H1 (cell line): ENCODE measurements at regions not wholly inside any gene's neighbourhood (a gene's known extent, or its start where the extent isn't known, plus 50 kb on each side); places are given as distances from the start of the nearest gene placed in this dataset.

Experiments used
- CTCF ChIA-PET: fragments of 300-600 bp; sonication (Branson Sonifier 250); formaldehyde crosslinking; loops from one replicate; lab custom pipeline; 2021; ENCODE audit not compliant: partially characterized antibody; lab: Charles Lee
- POLR2A ChIA-PET: fragments of 300-600 bp; sonication (Branson Sonifier 250); formaldehyde crosslinking; loops from one replicate; lab custom pipeline; 2021; ENCODE audit warnings: inconsistent platforms; ENCODE audit not compliant: partially characterized antibody; lab: Charles Lee
- DNase-seq, 2 experiments: peaks; one replicate each; pipeline versions ENCODE4 v3.0.0 to v3.0.0-alpha.2; 2010 to 2022; ENCODE audit warnings: low spot score in 2 of 2, low read depth in 1 of 2, mixed read lengths in 1 of 2
- FAIRE-seq: peaks from 2 replicates; lab custom pipeline; 2011; peaks lifted over from hg19 to GRCh38; lab: Jason Lieb, UNC
- H2AFZ ChIP-seq: 2 replicates; pipeline ENCODE4 v1.8.1; 2012; ENCODE audit warnings: low read length, inconsistent platforms
- H2AK5ac ChIP-seq: 2 replicates; pipeline ENCODE4 v1.6.1; 2013; ENCODE audit warnings: low read depth, low read length
- H2BK120ac ChIP-seq: replicated peaks from 2 replicates; pipeline ENCODE3; 2013; ENCODE audit warnings: low read depth, low read length, inconsistent platforms
- H2BK12ac ChIP-seq: 2 replicates; pipeline ENCODE4 v1.6.1; 2013; ENCODE audit warnings: low read depth, low read length
- H2BK15ac ChIP-seq: 2 replicates; pipeline ENCODE4 v1.6.1; 2013; ENCODE audit warnings: low read length
- H2BK20ac ChIP-seq: 2 replicates; pipeline ENCODE4 v1.6.1; 2013; ENCODE audit warnings: low read length
- H2BK5ac ChIP-seq: 2 replicates; pipeline ENCODE4 v1.6.1; 2013; ENCODE audit warnings: low read depth, low read length
- H3K14ac ChIP-seq: 2 replicates; pipeline ENCODE4 v1.6.1; 2013; ENCODE audit warnings: inconsistent platforms; ENCODE audit not compliant: insufficient read length
- H3K18ac ChIP-seq: 2 replicates; pipeline ENCODE4 v1.6.1; 2013; ENCODE audit warnings: low read length; ENCODE audit errors: extremely low read depth
- H3K23ac ChIP-seq: 2 replicates; pipeline ENCODE4 v1.6.1; 2013; ENCODE audit warnings: inconsistent platforms; ENCODE audit not compliant: insufficient read length
- H3K23me2 ChIP-seq: 2 replicates; pipeline ENCODE4 v1.6.1; 2013; ENCODE audit warnings: low read depth, low read length
- H3K27ac ChIP-seq: 2 replicates; pipeline ENCODE4 v1.6.1; 2011; ENCODE audit warnings: low read depth, low read length, inconsistent platforms
- H3K27me3 ChIP-seq, 4 experiments: replicated peaks in 1 of 4; 1 replicate in 1 of 4; 2 replicates in 3 of 4; pipeline versions ENCODE4 v1.6.1 to v1.8.1; 2011 to 2013; ENCODE audit warnings: low read length in 3 of 4, mild to moderate bottlenecking in 3 of 4, inconsistent platforms in 2 of 4, mixed read lengths in 2 of 4, moderate library complexity in 1 of 4; ENCODE audit not compliant: control insufficient read depth in 3 of 4, insufficient read depth in 3 of 4; ENCODE audit errors: extremely low read depth in 1 of 4
- H3K36me3 ChIP-seq, 4 experiments: 2 replicates each; pipeline versions ENCODE4 v1.6.1 to v1.8.1; 2011 to 2013; ENCODE audit warnings: mild to moderate bottlenecking in 4 of 4, low read length in 3 of 4, moderate library complexity in 2 of 4, control low read depth in 1 of 4, inconsistent platforms in 1 of 4; ENCODE audit not compliant: insufficient read depth in 4 of 4, control insufficient read depth in 2 of 4
- H3K4ac ChIP-seq: replicated peaks from 2 replicates; pipeline ENCODE3; 2013; ENCODE audit warnings: low read length, low read depth, mixed read lengths, inconsistent platforms; ENCODE audit not compliant: insufficient read length
- H3K4me1 ChIP-seq, 4 experiments: replicated peaks in 1 of 4; 1 replicate in 1 of 4; 2 replicates in 3 of 4; pipeline versions ENCODE4 v1.6.1 to v1.8.1; 2011 to 2013; ENCODE audit warnings: low read length in 3 of 4, inconsistent platforms in 2 of 4, mixed read lengths in 1 of 4; ENCODE audit not compliant: insufficient read depth in 4 of 4, control insufficient read depth in 3 of 4
- H3K4me2 ChIP-seq, 2 experiments: 2 replicates each; pipeline versions ENCODE4 v1.6.1 to v1.8.1; 2011 to 2013; ENCODE audit warnings: low read depth in 2 of 2, low read length in 2 of 2, control low read depth in 1 of 2, inconsistent platforms in 1 of 2, mild to moderate bottlenecking in 1 of 2; ENCODE audit not compliant: insufficient read depth in 1 of 2
- H3K4me3 ChIP-seq, 4 experiments: fragments of 200-600, 300-600 bp in 1 of 4; sonication (generic), shearing (Covaris generic), sonication (Bioruptor Twin) in 1 of 4; 2 replicates each; pipeline versions ENCODE4 v1.5.1 to v1.8.1; 2011 to 2016; ENCODE audit warnings: low read length in 4 of 4, low read depth in 3 of 4, control low read depth in 2 of 4, inconsistent platforms in 2 of 4, mild to moderate bottlenecking in 2 of 4, mixed read lengths in 1 of 4, moderate library complexity in 1 of 4; ENCODE audit not compliant: insufficient read depth in 2 of 4; ENCODE audit errors: extremely low read depth in 1 of 4
- H3K56ac ChIP-seq: replicated peaks from 2 replicates; pipeline ENCODE3; 2013; ENCODE audit warnings: low read depth, mild to moderate bottlenecking, mixed read lengths, low read length, inconsistent platforms; ENCODE audit not compliant: insufficient read length
- H3K79me1 ChIP-seq: 2 replicates; pipeline ENCODE4 v1.6.1; 2013; ENCODE audit warnings: low read depth, low read length, control low read depth
- H3K79me2 ChIP-seq, 2 experiments: 2 replicates each; pipeline versions ENCODE4 v1.6.1 to v1.8.1; 2012 to 2013; ENCODE audit warnings: low read length in 2 of 2, mild to moderate bottlenecking in 2 of 2, inconsistent platforms in 1 of 2; ENCODE audit not compliant: insufficient read depth in 2 of 2, control insufficient read depth in 1 of 2
- H3K9ac ChIP-seq, 4 experiments: replicated peaks in 1 of 4; 1 replicate in 1 of 4; 2 replicates in 3 of 4; pipeline versions ENCODE4 v1.6.1 to v1.8.1; 2011 to 2013; ENCODE audit warnings: low read depth in 3 of 4, low read length in 3 of 4, control low read depth in 2 of 4, mild to moderate bottlenecking in 2 of 4, moderate library complexity in 2 of 4, inconsistent platforms in 1 of 4; ENCODE audit errors: extremely low read depth in 1 of 4
- H3K9me3 ChIP-seq, 2 experiments: 2 replicates each; pipeline versions ENCODE4 v1.6.1 to v1.8.1; 2012 to 2013; ENCODE audit warnings: mild to moderate bottlenecking in 2 of 2, moderate library complexity in 2 of 2, control low read depth in 1 of 2, inconsistent platforms in 1 of 2, low read depth in 1 of 2, low read length in 1 of 2, mixed read lengths in 1 of 2; ENCODE audit not compliant: insufficient read depth in 2 of 2
- H4K20me1 ChIP-seq, 2 experiments: replicated peaks in 1 of 2; 2 replicates each; pipeline versions ENCODE3 to v1.8.1; 2011 to 2013; ENCODE audit warnings: inconsistent platforms in 2 of 2, low read length in 2 of 2, mild to moderate bottlenecking in 1 of 2; ENCODE audit not compliant: insufficient read depth in 2 of 2, control insufficient read depth in 1 of 2
- H4K5ac ChIP-seq: 2 replicates; pipeline ENCODE4 v1.6.1; 2013; ENCODE audit warnings: low read length, low read depth, mixed read lengths, inconsistent platforms; ENCODE audit not compliant: insufficient read length
- H4K8ac ChIP-seq: 2 replicates; pipeline ENCODE4 v1.8.0; 2013; ENCODE audit warnings: mild to moderate bottlenecking, moderate library complexity, low read length, inconsistent platforms; ENCODE audit not compliant: insufficient read depth; ENCODE audit errors: extremely low read depth
- H4K91ac ChIP-seq: replicated peaks from 2 replicates; pipeline ENCODE3; 2013; ENCODE audit warnings: low read length, mixed read lengths, inconsistent platforms; ENCODE audit not compliant: insufficient read length
- BACH1 ChIP-seq: IDR thresholded peaks from 2 replicates; pipeline ENCODE4 v1.6.1; 2012; ENCODE audit warnings: low read length, improper control_type of control experiment
- BRCA1 ChIP-seq: IDR thresholded peaks from 2 replicates; pipeline ENCODE4 v1.6.1; 2012; ENCODE audit warnings: low read depth, low read length, improper control_type of control experiment
- GTF2F1 ChIP-seq: IDR thresholded peaks from 2 replicates; pipeline ENCODE4 v1.6.1; 2012; ENCODE audit warnings: low read depth, low read length, improper control_type of control experiment, borderline replicate concordance
- NANOG ChIP-seq: IDR thresholded peaks from 2 replicates; pipeline ENCODE4 v1.6.1; 2011; ENCODE audit warnings: low read length, low read depth, mild to moderate bottlenecking, inconsistent platforms; ENCODE audit not compliant: insufficient read depth, poor library complexity, severe bottlenecking
- RAD21 ChIP-seq, 2 experiments: IDR thresholded peaks in 1 of 2; conservative IDR thresholded peaks in 1 of 2; 2 replicates each; pipeline ENCODE4 v1.6.1; 2011; ENCODE audit warnings: low read depth in 2 of 2, low read length in 2 of 2, improper control_type of control experiment in 1 of 2, inconsistent platforms in 1 of 2, mild to moderate bottlenecking in 1 of 2, moderate library complexity in 1 of 2
- SIRT6 ChIP-seq: IDR thresholded peaks from one replicate; pipeline ENCODE4 v1.7.1; 2012; ENCODE audit warnings: low read length, inconsistent platforms
- WGBS, 2 experiments: shearing (Covaris generic) in 1 of 2; methylation state at CpG; one replicate each; pipeline versions ENCODE4 v1.1.6 to v1.1.7; 2013 to 2015; ENCODE audit warnings: low lambda C conversion rate in 2 of 2, mixed read lengths in 2 of 2, inconsistent platforms in 1 of 2, low coverage in 1 of 2, missing lambda C conversion rate in 1 of 2; ENCODE audit not compliant: insufficient replicate concordance in 2 of 2, insufficient coverage in 1 of 2, insufficient read length in 1 of 2; ENCODE audit errors: extremely low coverage in 1 of 2, missing lambda C conversion rate in 1 of 2; 5-methylcytosine and 5-hydroxymethylcytosine counted together

DNA sequence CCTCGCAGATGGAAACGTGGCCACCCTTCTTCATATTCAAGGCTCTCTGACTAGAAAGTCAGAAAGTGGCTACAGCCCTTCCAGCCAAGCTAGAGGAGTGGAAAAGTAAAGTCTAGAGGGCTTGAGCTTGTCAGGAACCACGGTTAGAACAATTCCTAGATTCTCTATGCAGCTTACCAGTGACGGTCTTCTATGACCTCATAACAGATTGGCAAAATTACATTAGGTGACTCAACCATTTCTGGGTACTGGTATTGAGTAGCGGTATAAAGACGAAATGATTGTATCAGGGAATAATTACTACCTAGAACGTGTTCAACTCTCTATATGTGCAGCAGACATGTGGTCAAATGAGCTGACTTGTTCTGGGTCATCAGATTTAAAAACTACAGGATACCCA lies 155.0 kb upstream of the RUNX1 start:
- no peak overlapping the region for H3K18ac ChIP-seq
- H4K5ac ChIP-seq, result no peak overlapping the region
- H2BK15ac ChIP-seq, result no peak overlapping the region
- H2AFZ ChIP-seq, result no peak overlapping the region
- H3K36me3 ChIP-seq, result no peaks in the 10 kb centered on the region
- POLR2A ChIA-PET, result no interaction called here
- no peak overlapping the region; a peak in 1 of 7 replicates for H3K9ac ChIP-seq
- H3K23me2 ChIP-seq, result no peaks in the 10 kb centered on the region; the same call in 1 of the 2 replicates
- H3K4me3 ChIP-seq, result no peak overlapping the region
- no peak overlapping the region for H3K27ac ChIP-seq
- no peak overlapping the region for H2BK5ac ChIP-seq
- no peak for FAIRE-seq
- no peak overlapping the region for H3K14ac ChIP-seq
- CTCF ChIA-PET, result interaction anchor here (0.5 to 2.4 kb wide), 5 partner anchors 12 to 730 kb away, joined by 3 to 11 read pairs (median 4); no protein-coding TSS in a partner anchor
- H3K9me3 ChIP-seq, result no peaks in the 10 kb centered on the region
- no peak for DNase-seq
- H3K4me1 ChIP-seq, result peaks cover 0 to 2% (median under 1%) of the 10 kb centered on the region in 4 experiments; a peak in 3 of 7 replicates
- H3K79me1 ChIP-seq, result no peaks in the 10 kb centered on the region
- H3K4me2 ChIP-seq, result no peak overlapping the region
- H3K23ac ChIP-seq, result no peak overlapping the region
- no peak overlapping the region for H3K56ac ChIP-seq
- no peaks in the 10 kb centered on the region for H3K79me2 ChIP-seq
- no peaks in the 10 kb centered on the region for H3K27me3 ChIP-seq
- no peak overlapping the region for H4K8ac ChIP-seq
- no peak overlapping the region for H4K91ac ChIP-seq
- no peak overlapping the region for H2AK5ac ChIP-seq
- no peak overlapping the region for H2BK20ac ChIP-seq
- H2BK120ac ChIP-seq, result no peak overlapping the region
- WGBS, 2 experiments, result 81% methylated on average over 7 of the region's 7 CpGs; no CpG with 5 or more reads in 1 of the 2 experiments
- no peak for TF ChIP-seq SIRT6
- no peak for TF ChIP-seq BACH1
- TF ChIP-seq NANOG, result no peak
- TF ChIP-seq BRCA1, result no peak
- TF ChIP-seq RAD21 (IDR thresholded peaks at IDR 0.05 in 1 of 2, conservative IDR thresholded peaks at IDR 0.05 in 1 of 2; ENCODE audit: low read depth in 2 of 2, low read length in 2 of 2), result no peak
- TF ChIP-seq GTF2F1, result no peak
- H4K20me1 ChIP-seq, result no peaks in the 10 kb centered on the region
- H3K4ac ChIP-seq, result no peak overlapping the region
- H2BK12ac ChIP-seq, result no peak overlapping the region
